Activated T-helper 9 cell treated with anti-CD3 and anti-CD28 coated beads, Interleukin-2, amount 50 U/mL, for 16 hours (primary cell): ENCODE measurements at regions not wholly inside any gene's neighbourhood (a gene's known extent, or its start where the extent isn't known, plus 50 kb on each side); places are given as distances from the start of the nearest gene placed in this dataset.
"Not testable (repeated sequence)": the region's sequence is repeated elsewhere in the genome, so short reads cannot be mapped to it uniquely, and the experiment has no call there.

Source experiments
- DNase-seq: peaks from one replicate; pipeline ENCODE4 v3.0.0-alpha.2; 2020; ENCODE audit warnings: low read depth

GRCh38 chr3:94822298-94822697 is 759.4 kb downstream of the NSUN3 start:
- no peak for DNase-seq

DNA sequence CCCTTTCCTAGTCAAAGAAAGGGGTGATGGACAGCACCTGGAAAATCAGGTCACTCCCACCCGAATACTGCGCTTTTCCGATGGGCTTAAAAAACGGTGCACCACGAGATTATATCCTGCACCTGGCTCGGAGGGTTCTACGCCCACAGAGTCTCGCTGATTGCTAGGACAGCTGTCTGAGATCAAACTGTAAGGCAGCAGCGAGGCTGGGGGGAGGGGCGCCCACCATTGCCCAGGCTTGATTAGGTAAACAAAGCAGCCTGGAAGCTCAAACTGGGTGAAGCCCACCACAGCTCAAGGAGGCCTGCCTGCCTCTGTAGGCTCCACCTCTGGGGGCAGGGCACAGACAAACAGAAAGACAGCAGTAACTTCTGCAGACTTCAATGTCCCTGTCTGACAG is 783.4 kb downstream of the NSUN3 start:
- not testable (repeated sequence) for DNase-seq

GRCh38 chr3:94862703-94863102 is 799.8 kb downstream of the NSUN3 start:
- DNase-seq = no peak

- no peak for DNase-seq
Measured at GRCh38 chr3:94869059-94869547, 806.2 kb downstream of the NSUN3 start.

- no peak for DNase-seq
Measured at GRCh38 chr3:94873751-94874150, 810.9 kb downstream of the NSUN3 start.

DNA sequence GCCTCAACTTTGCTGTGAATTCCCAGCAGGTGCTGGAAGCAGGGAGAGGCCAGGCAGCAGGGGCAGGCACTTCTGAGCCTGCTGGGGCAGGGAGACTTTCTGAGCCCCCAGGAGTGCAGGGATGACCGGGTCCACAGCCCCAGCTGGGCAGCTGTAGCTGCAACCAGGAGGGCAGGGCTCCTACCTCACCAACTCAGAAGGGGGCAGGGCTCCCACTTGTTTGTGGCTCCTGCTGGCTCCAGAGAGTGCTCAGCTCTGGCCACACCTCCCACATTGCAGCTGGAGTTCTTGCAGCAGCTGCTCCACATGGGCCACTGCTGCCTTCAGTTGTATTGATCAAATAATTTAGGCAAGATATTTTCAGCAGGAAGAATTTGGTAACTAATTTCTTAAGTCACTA is 812.3 kb downstream of the NSUN3 start:
- no peak for DNase-seq

DNA sequence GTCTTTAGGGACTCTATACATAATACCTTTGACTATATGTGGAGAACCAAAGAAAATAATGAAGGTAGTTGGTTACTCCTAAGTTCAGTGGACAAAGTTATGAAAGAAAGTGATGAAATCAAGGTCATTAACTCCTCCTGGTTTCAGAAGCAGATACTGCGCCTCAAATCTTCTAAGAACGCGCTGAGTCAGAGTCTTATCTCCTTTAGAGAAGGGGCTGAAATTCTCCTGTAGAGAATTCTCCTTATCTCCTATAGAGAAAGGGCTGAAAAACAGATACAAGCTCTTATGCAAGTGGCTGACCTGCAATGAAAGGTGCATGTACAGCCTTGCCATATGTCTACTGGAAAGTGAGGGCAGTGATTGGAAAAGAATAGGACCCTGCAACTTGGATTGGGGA is 824.2 kb downstream of the NSUN3 start:
- DNase-seq = no peak

- no peak for DNase-seq
Measured at GRCh38 chr3:94896994-94897393, 834.1 kb downstream of the NSUN3 start.

- DNase-seq = no peak
Measured at GRCh38 chr3:94904156-94904674, 841.4 kb downstream of the NSUN3 start.

DNA sequence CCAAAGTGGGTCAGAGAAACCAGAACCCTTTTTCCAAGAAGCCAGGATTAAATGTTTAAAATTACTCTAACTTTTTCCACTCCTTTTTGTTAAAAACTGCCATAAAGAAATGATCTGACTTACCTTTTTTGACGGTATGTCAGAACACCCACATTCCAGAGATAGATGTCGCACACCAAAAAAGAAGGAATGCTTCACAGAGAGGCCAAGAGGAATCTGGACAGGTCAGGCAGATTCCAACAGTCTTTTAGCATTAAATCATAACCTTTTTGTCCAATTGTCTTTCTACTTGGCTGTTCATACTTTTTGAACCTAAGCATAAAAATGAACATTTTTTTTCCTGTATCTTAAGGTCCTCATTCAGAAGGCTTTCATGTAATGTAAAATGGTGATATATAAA is 846.9 kb downstream of the NSUN3 start:
- no peak for DNase-seq

- no peak for DNase-seq
Measured at GRCh38 chr3:94912656-94913055, 849.8 kb downstream of the NSUN3 start.

DNA sequence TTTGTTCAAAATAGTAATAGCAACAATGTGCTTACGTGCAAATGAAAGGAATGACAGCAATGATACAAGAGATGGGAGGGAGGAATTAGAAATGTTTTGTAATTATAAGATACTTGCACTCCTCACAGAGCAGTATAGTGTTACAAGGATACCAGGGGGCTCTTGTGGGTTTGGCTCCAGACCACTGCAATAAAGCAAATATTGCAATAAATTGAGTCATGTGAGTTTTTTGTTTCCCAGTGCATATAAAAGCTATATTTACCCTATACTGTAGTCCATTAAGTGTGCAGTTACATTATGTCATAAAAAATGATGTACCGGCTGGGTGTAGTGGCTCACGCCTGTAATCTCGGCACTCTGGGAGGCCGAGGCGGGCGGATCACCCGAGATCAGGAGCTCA is 864.3 kb downstream of the NSUN3 start:
- no peak for DNase-seq

GRCh38 chr3:94928921-94929320 is 866.1 kb downstream of the NSUN3 start:
- no peak for DNase-seq

DNA sequence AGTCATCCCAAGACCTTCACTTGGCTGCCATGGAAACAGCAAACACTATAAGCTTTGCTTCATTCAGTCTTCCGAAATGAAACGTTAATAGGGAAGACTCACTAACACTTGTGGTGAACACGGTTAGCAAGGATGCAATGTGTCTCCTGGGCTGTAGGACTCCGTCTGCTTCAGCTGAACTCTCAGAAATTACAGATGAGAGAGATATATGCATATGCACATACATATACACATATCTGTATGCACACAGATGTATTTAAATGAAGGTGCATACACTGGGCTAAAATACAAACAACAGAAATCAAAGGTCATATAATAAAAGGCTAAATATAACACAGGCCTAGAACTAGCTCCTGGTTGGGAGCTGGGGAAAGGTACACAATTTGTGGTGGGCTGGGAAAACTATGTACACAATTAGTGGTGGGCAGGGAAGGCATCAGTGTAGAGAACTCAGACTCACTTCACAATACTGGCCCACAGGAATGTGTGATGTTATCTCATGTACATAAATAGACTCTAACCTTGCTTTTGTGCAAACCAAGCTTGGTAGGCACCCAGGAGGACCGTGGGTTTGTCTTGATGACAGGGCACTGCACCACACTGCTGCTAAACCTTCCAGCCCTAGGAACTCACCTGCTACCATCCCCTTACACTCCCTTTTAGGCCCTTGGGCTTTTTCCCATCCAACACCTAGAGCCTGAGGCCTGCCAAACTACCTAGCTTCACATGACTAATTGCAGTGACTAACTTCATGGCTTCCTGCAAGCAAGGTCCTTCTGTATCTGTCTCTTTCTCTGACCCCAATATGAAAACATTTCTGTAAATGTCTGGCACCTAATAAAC is 873.1 kb downstream of the NSUN3 start:
- DNase-seq = no peak

GRCh38 chr3:94937980-94938379 is 875.1 kb downstream of the NSUN3 start:
- no peak for DNase-seq

DNA sequence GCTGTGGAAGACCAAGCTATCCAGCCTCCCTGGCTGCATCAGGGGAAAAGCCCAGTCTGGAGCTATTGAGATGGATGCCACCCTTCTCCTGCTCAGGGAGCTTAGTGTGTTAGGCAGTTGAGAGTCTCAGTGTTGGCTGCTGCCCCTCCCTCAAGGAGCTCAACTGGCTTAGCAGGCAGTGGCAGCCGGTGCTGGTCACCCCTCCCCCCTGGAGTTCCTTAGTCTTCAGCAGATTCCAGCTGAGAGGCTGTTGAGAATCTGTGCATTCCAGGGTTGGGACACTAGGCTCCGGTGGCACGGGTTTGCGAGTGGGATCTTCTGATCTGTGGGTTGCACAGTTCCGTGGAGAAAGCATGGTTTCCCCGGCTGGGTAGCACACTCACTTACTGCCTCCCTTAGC is 883.8 kb downstream of the NSUN3 start:
- no peak for DNase-seq

DNA sequence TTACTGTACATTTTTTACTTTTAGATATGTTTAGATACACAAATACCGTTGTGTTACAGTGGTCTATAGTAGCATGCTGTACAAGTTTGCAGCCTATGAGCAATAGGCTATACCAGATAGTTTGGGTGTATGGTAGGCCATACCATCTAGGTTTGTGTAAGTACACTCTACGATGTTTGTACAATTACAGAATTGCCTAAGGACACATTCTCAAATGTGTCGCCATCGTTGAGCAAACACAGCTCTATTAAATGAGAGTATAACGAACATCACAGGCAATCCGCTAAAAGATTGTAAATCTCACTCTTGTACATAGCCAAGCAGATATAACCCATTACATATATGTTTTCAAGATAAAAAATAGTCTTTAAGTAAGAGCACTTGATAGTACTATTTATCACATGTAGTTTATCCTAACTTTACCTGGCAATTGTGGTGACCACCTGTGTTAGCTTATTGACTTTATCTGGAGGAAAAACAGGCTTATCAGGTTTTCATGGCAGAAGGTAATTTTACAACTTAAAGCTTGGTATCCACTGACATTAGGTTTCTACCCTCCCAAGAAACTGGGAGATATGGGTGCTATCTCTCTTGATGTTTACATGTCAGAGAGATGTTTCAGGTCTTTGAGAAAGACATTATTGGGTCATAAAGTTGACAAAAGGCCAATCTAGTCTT is 898.7 kb downstream of the NSUN3 start:
- no peak for DNase-seq

DNA sequence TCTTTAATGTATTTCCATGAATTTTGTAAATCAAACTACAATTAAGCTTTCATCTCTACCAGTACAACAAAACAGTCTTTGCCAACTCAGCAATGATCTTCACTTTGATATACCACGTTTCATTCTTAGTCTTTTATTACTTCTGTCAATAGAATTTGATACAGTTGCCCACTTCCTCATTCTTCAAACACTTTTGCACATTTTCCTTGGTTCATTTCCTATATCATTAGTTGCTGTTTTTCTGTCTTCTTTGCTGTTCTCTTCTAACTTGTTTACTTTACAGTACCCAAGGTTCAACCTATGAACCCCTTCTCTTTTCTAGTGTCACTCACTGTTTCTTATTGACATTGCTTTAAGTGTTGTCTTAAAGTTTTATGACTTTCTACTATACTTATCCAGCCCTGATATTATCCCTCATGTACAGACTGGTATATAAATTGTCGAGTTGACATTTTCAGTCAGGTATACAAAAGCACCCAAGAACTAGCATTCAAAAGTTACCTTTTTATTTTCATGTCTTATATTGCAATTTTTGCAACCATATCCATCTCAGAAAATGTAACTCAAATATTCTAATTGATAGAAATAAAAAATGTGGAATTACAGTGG is 903.1 kb downstream of the NSUN3 start:
- no peak for DNase-seq

DNA sequence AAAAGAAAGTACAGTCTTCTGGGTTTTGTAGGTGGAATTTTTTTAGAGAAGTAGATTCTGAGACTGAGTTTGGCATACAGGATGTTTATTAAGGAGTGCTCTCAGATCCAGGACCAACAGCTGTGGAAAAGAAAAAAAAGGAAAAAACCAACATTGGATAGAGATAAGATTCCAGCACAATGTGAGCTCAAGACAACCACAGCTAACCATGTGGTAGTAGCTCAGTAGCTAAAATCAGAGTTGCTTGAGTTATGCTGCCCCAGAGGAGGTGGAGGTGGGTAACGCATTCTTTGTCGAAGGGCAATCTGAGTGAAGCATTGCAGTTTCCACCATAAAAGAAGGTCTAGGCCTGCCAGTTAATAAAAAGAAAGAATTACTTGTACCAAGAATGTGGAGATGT is 904.3 kb downstream of the NSUN3 start:
- no peak for DNase-seq

- DNase-seq = no peak
Measured at GRCh38 chr3:94968519-94968918, 905.7 kb downstream of the NSUN3 start.

DNA sequence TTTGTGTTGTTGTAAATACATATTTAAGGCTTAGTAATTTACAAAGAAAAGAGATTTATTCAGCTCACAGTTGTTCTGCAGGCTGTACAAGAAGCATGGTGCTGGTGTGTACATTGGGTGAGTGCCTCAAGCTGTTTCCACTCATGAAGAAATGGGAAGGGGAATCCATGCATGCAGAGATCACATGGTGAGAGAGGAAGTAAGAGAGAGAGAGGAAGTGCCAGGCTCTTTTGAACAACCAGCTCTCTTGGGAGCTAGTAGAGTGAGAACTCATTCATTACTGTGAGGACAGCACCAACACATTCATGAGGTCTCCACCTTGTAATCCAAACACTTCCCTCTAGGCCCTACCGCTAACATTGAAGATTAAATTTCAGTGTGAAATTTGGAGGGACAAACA is 909.2 kb downstream of the NSUN3 start:
- no peak for DNase-seq

DNA sequence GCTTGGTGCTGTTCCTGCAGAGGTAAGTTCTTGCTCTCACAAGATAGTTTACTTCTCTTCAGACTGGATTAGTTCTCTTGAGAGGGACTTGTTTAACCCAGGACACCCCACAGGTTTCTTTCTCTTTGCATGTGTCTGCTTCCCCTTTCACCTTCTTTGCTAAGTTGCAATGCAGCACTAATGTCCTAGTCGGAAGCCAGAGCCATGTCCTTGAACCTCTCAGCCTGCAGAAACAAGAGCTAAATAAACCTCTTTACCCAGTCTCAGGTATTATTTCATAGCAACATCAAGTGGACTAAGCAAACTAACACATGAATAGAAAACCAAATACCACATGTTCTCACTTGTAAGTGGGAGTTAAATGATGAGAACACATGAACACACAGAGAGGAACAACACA is 915.2 kb downstream of the NSUN3 start:
- DNase-seq = no peak

- no peak for DNase-seq
Measured at GRCh38 chr3:94985778-94986177, 922.9 kb downstream of the NSUN3 start.
